ENCODE measurements at regions not wholly inside any gene's neighbourhood (a gene's known extent, or its start where the extent isn't known, plus 50 kb on each side); places are given as distances from the start of the nearest gene placed in this dataset.

GRCh38 chr3:177760803-177761202 lies 563.5 kb upstream of the TBL1XR1 start (continued):
- TF ChIP-seq FOXK1 (CRISPR knock-in tag; IDR thresholded peaks at IDR 0.05), result no peak
- no peak for TF ChIP-seq ZBTB43 (CRISPR knock-in tag; IDR thresholded peaks at IDR 0.05)
- no peak for TF ChIP-seq ATF2 (CRISPR knock-in tag; IDR thresholded peaks at IDR 0.05; ENCODE audit: borderline replicate concordance, low read depth)
- TF ChIP-seq MLX (CRISPR knock-in tag; IDR thresholded peaks at IDR 0.05), result no peak

- Mint-ChIP-seq H3K4me3 (no peak overlapping the region), H3K27ac (no peak overlapping the region), H3K4me1 (no peaks in the 10 kb centered on the region), H3K27me3 (ENCODE audit: low read depth) (no peaks in the 10 kb centered on the region), H3K9me3 (peaks cover 30% of the 10 kb centered on the region), H3K36me3 (peaks cover 17% of the 10 kb centered on the region)
- DNase-seq (ENCODE audit: low spot score) (no peak), ATAC-seq (no peak)
- TF ChIP-seq KAT7 (CRISPR knock-in tag; IDR thresholded peaks at IDR 0.05; ENCODE audit: borderline replicate concordance), result no peak
- no peak for TF ChIP-seq ATF3 (CRISPR knock-in tag; conservative IDR thresholded peaks at IDR 0.05)
- TF ChIP-seq NFE2L1 (CRISPR knock-in tag; IDR thresholded peaks at IDR 0.05), result no peak
- no peak for TF ChIP-seq RELA (CRISPR knock-in tag; IDR thresholded peaks at IDR 0.05; ENCODE audit: borderline replicate concordance)
- no peak for TF ChIP-seq STAT6 (CRISPR knock-in tag; conservative IDR thresholded peaks at IDR 0.05; ENCODE audit: low read depth)
- no peak for TF ChIP-seq SMAD3 (CRISPR knock-in tag; IDR thresholded peaks at IDR 0.05; ENCODE audit: borderline replicate concordance)
- no peak for TF ChIP-seq JUN (CRISPR knock-in tag; IDR thresholded peaks at IDR 0.05)
- TF ChIP-seq ZNF219 (CRISPR knock-in tag; IDR thresholded peaks at IDR 0.05; ENCODE audit: borderline replicate concordance), result no peak
- no peak for TF ChIP-seq NFATC4 (CRISPR knock-in tag; IDR thresholded peaks at IDR 0.05)
- TF ChIP-seq TP53 (CRISPR knock-in tag; IDR thresholded peaks at IDR 0.05), result no peak
- TF ChIP-seq PREB (CRISPR knock-in tag; IDR thresholded peaks at IDR 0.05; ENCODE audit: borderline replicate concordance), result no peak
- no peak for TF ChIP-seq E2F4 (CRISPR knock-in tag; IDR thresholded peaks at IDR 0.05; ENCODE audit: borderline replicate concordance, low read depth)
- TF ChIP-seq AFF4 (CRISPR knock-in tag; IDR thresholded peaks at IDR 0.05; ENCODE audit: borderline replicate concordance), result no peak
- POLR2A ChIA-PET, result no interaction called here
- CTCF ChIA-PET, result no interaction called here
Observed at GRCh38 chr3:177764377-177764912, 567.2 kb upstream of the TBL1XR1 start.
